Stimulated activated CD8-positive, alpha-beta memory T cell treated with anti-CD3 and anti-CD28 coated beads, Interleukin-2, amount 100 ng/mL, for 48 hours (primary cell): ENCODE measurements at regions not wholly inside any gene's neighbourhood (a gene's known extent, or its start where the extent isn't known, plus 50 kb on each side); places are given as distances from the start of the nearest gene placed in this dataset.

Experiments used
- DNase-seq, 2 donors: peaks; one replicate each; pipeline ENCODE4 v3.0.0-alpha.2; 2020; ENCODE audit warnings: low read depth in 2 of 2

- DNase-seq: no peak
These were observed 479.4 kb upstream of the VRK2 start for GRCh38 chr2:57567245-57567644.

- DNase-seq: no peak
These were observed 477.2 kb upstream of the VRK2 start for GRCh38 chr2:57569396-57569795.

GRCh38 chr2:57570961-57571360, 475.6 kb upstream of the VRK2 start:
- DNase-seq: no peak

GRCh38 chr2:57575700-57576268, 470.8 kb upstream of the VRK2 start:
- DNase-seq: no peak

- no peak for DNase-seq
These were observed 469.6 kb upstream of the VRK2 start for GRCh38 chr2:57576983-57577382.

- no peak for DNase-seq
These were observed 448.7 kb upstream of the VRK2 start for GRCh38 chr2:57597940-57598339.

GRCh38 chr2:57598551-57598950, 448.1 kb upstream of the VRK2 start:
- no peak for DNase-seq

- DNase-seq: no peak
These were observed 443.9 kb upstream of the VRK2 start for GRCh38 chr2:57602733-57603132.

- DNase-seq: no peak
These were observed 431.6 kb upstream of the VRK2 start for GRCh38 chr2:57614988-57615387.

GRCh38 chr2:57615855-57616556, 430.6 kb upstream of the VRK2 start:
- DNase-seq: no peak

GRCh38 chr2:57617318-57617717, 429.3 kb upstream of the VRK2 start:
- no peak for DNase-seq

- DNase-seq: no peak
These were observed 425.4 kb upstream of the VRK2 start for GRCh38 chr2:57621122-57621663.

GRCh38 chr2:57622009-57622408, 424.6 kb upstream of the VRK2 start:
- no peak for DNase-seq

- DNase-seq: no peak
These were observed 390.4 kb upstream of the VRK2 start for GRCh38 chr2:57656198-57656597.

- DNase-seq: no peak
These were observed 377.0 kb upstream of the VRK2 start for GRCh38 chr2:57669570-57669969.

GRCh38 chr2:57674025-57674424, 372.6 kb upstream of the VRK2 start:
- no peak for DNase-seq

GRCh38 chr2:57674743-57675142, 371.9 kb upstream of the VRK2 start:
- no peak for DNase-seq

- no peak for DNase-seq
These were observed 369.3 kb upstream of the VRK2 start for GRCh38 chr2:57677296-57677695.

- no peak for DNase-seq
These were observed 365.0 kb upstream of the VRK2 start for GRCh38 chr2:57681650-57682049.

GRCh38 chr2:57685032-57685431, 361.6 kb upstream of the VRK2 start:
- no peak for DNase-seq

- DNase-seq: no peak
These were observed 354.2 kb upstream of the VRK2 start for GRCh38 chr2:57692395-57692794.

- no peak for DNase-seq
These were observed 353.4 kb upstream of the VRK2 start for GRCh38 chr2:57693177-57693576.

GRCh38 chr2:57693965-57694364, 352.6 kb upstream of the VRK2 start:
- no peak for DNase-seq

GRCh38 chr2:57696016-57696415, 350.6 kb upstream of the VRK2 start:
- no peak for DNase-seq
